ENCODE measurements at regions not wholly inside any gene's neighbourhood (a gene's known extent, or its start where the extent isn't known, plus 50 kb on each side); places are given as distances from the start of the nearest gene placed in this dataset.

DNA sequence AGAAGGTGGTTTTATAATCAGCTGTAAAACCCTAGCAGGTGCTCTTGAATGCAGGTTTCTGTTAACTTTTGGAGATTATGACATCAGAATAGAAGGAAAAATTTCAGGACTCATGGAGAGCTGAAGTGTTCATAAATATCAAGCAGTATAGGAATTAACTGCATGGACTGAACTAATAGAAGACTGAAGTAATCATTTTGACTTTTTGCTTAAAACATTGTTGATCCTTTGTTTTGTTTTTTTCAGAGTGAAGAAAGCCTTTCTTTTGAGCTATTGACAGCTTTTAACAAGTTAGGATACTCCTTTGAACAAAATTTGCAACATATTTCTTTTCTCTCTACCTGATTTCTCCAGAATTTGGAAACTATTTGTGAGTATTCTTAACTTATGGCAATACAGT, 70.6 kb upstream of the DAZL start:
- BruUV-seq (replicated peaks) = no TSS peak
- Histone ChIP-seq H3K4me1 (ENCODE audit: control insufficient read depth, insufficient read depth, low read length) (no peaks in the 10 kb centered on the region), H3K4me3 (ENCODE audit: low read depth in 2 of 2, low read length in 2 of 2) (no peak overlapping the region), H3K27me3 (ENCODE audit: control insufficient read depth, insufficient read depth, low read length) (no peaks in the 10 kb centered on the region), H3K27ac (ENCODE audit: low read length) (no peak overlapping the region), H3K9me3 (ENCODE audit: control insufficient read depth, insufficient read depth, low read depth, low read length) (no peaks in the 10 kb centered on the region), H3K36me3 (ENCODE audit: control insufficient read depth, insufficient read depth, low read length) (no peaks in the 10 kb centered on the region)
- intact Hi-C loops (cut with micrococcal nuclease; ENCODE audit: unreplicated experiment) (no loop called here), in situ Hi-C loops (cut with HindIII; ENCODE audit: low pct_unique_long_range_greater_than_20kb, low sequenced_read_pairs) (no loop called here)
- ATAC-seq = no peak
- TF ChIP-seq, protein P1, sequence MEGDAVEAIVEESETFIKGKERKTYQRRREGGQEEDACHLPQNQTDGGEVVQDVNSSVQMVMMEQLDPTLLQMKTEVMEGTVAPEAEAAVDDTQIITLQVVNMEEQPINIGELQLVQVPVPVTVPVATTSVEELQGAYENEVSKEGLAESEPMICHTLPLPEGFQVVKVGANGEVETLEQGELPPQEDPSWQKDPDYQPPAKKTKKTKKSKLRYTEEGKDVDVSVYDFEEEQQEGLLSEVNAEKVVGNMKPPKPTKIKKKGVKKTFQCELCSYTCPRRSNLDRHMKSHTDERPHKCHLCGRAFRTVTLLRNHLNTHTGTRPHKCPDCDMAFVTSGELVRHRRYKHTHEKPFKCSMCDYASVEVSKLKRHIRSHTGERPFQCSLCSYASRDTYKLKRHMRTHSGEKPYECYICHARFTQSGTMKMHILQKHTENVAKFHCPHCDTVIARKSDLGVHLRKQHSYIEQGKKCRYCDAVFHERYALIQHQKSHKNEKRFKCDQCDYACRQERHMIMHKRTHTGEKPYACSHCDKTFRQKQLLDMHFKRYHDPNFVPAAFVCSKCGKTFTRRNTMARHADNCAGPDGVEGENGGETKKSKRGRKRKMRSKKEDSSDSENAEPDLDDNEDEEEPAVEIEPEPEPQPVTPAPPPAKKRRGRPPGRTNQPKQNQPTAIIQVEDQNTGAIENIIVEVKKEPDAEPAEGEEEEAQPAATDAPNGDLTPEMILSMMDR (IDR thresholded peaks at IDR 0.05) = no peak
- TF ChIP-seq, protein P2, sequence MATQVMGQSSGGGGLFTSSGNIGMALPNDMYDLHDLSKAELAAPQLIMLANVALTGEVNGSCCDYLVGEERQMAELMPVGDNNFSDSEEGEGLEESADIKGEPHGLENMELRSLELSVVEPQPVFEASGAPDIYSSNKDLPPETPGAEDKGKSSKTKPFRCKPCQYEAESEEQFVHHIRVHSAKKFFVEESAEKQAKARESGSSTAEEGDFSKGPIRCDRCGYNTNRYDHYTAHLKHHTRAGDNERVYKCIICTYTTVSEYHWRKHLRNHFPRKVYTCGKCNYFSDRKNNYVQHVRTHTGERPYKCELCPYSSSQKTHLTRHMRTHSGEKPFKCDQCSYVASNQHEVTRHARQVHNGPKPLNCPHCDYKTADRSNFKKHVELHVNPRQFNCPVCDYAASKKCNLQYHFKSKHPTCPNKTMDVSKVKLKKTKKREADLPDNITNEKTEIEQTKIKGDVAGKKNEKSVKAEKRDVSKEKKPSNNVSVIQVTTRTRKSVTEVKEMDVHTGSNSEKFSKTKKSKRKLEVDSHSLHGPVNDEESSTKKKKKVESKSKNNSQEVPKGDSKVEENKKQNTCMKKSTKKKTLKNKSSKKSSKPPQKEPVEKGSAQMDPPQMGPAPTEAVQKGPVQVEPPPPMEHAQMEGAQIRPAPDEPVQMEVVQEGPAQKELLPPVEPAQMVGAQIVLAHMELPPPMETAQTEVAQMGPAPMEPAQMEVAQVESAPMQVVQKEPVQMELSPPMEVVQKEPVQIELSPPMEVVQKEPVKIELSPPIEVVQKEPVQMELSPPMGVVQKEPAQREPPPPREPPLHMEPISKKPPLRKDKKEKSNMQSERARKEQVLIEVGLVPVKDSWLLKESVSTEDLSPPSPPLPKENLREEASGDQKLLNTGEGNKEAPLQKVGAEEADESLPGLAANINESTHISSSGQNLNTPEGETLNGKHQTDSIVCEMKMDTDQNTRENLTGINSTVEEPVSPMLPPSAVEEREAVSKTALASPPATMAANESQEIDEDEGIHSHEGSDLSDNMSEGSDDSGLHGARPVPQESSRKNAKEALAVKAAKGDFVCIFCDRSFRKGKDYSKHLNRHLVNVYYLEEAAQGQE (IDR thresholded peaks at IDR 0.05; ENCODE audit: insufficient read depth in 1 of 2, low read depth in 2 of 2, low read length in 1 of 2) = no peak
- TF ChIP-seq POLR2AphosphoS5 (IDR thresholded peaks at IDR 0.05; ENCODE audit: low read depth, low read length) (no peak), SIN3A (IDR thresholded peaks at IDR 0.05; ENCODE audit: borderline replicate concordance, insufficient read depth, low read depth, low read length) (no peak), TCF7L2 (IDR thresholded peaks at IDR 0.05; ENCODE audit: low read depth, low read length) (no peak)
- CTCF ChIA-PET = no interaction called here
- DNase-seq (ENCODE audit: low read depth, low spot score) = no peak
- POLR2A ChIA-PET = no interaction called here

DNA sequence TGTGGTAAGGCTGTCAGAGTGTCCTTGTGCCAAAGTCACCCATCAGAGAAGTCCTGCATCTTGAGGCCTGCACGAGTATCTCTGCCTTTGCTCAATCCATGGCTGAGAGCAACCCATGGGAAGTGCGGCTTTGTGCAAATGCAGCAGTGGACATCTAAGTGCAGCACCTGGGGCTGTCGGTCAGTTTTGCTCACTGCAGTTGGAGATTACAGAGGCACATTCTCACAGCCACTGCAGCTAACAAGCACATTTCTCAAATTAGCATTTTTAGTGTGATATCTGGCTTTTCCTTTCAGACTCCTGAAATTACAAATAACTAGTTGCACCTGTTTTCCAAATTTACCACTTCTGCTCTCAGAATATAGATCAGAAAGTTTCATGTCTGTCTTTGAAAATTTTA, 81.5 kb upstream of the DAZL start:
- no peak overlapping the region for H3K27ac ChIP-seq (ENCODE audit: low read length)
- H3K36me3 ChIP-seq (ENCODE audit: control insufficient read depth, insufficient read depth, low read length) = no peaks in the 10 kb centered on the region
- H3K9me3 ChIP-seq (ENCODE audit: control insufficient read depth, insufficient read depth, low read depth, low read length) = no peaks in the 10 kb centered on the region
- BruUV-seq (replicated peaks) = no TSS peak
- no peaks in the 10 kb centered on the region for H3K27me3 ChIP-seq (ENCODE audit: control insufficient read depth, insufficient read depth, low read length)
- in situ Hi-C loops (cut with HindIII; ENCODE audit: low pct_unique_long_range_greater_than_20kb, low sequenced_read_pairs) (no loop called here), intact Hi-C loops (cut with micrococcal nuclease; ENCODE audit: unreplicated experiment) (no loop called here)
- ChIA-PET POLR2A (no interaction called here), CTCF (no interaction called here)
- ATAC-seq (no peak), DNase-seq (ENCODE audit: low read depth, low spot score) (no peak)
- H3K4me1 ChIP-seq (ENCODE audit: control insufficient read depth, insufficient read depth, low read length) = no peaks in the 10 kb centered on the region
- H3K4me3 ChIP-seq (ENCODE audit: low read depth in 2 of 2, low read length in 2 of 2) = no peak overlapping the region
- TF ChIP-seq TCF7L2 (IDR thresholded peaks at IDR 0.05; ENCODE audit: low read depth, low read length) = no peak
- no peak for TF ChIP-seq SIN3A (IDR thresholded peaks at IDR 0.05; ENCODE audit: borderline replicate concordance, insufficient read depth, low read depth, low read length)
- TF ChIP-seq, protein P1 (IDR thresholded peaks at IDR 0.05) = no peak
- no peak for TF ChIP-seq POLR2AphosphoS5 (IDR thresholded peaks at IDR 0.05; ENCODE audit: low read depth, low read length)
- TF ChIP-seq, protein P2 (IDR thresholded peaks at IDR 0.05; ENCODE audit: insufficient read depth in 1 of 2, low read depth in 2 of 2, low read length in 1 of 2) = no peak

Data from Panc1 (cell line).